Sigmoid colon (tissue), 4 donors: ENCODE measurements at regions not wholly inside any gene's neighbourhood (a gene's known extent, or its start where the extent isn't known, plus 50 kb on each side); places are given as distances from the start of the nearest gene placed in this dataset.

Experiments
- CTCF ChIP-seq, 4 experiments: fragments of 450-650 bp in 3 of 4; fragments of 200-600 bp in 1 of 4; IDR thresholded peaks; one replicate each; pipeline ENCODE4 v1.5.1; 2016 to 2019; ENCODE audit warnings: antibody characterized with exemption in 4 of 4, mild to moderate bottlenecking in 3 of 4, moderate library complexity in 2 of 4
- POLR2AphosphoS5 ChIP-seq, 4 donors: sonication (generic); formaldehyde crosslinking; IDR thresholded peaks; one replicate each; pipeline ENCODE4 v1.6.1; 2017; ENCODE audit warnings: antibody characterized with exemption in 4 of 4

- TF ChIP-seq CTCF (IDR thresholded peaks at IDR 0.05) (no peak), POLR2AphosphoS5 (IDR thresholded peaks at IDR 0.05) (no peak)
These were observed 316.5 kb upstream of the ZMIZ1 start for GRCh38 chr10:78752221-78752620.
